Naive thymus-derived CD4-positive, alpha-beta T cell (primary cell): ENCODE measurements at regions not wholly inside any gene's neighbourhood (a gene's known extent, or its start where the extent isn't known, plus 50 kb on each side); places are given as distances from the start of the nearest gene placed in this dataset.
A peak's percentile ranks its signal among the peaks of the same experiment; 100 is the strongest.

Experiments
- ATAC-seq: fragments of 150-1000 bp; cut with Tn5 transposase; 2 replicates; pipeline ENCODE4 v1.10.0; 2021; ENCODE audit warnings: mild to moderate bottlenecking, moderate library complexity
- CTCF ChIA-PET: fragments of 350-600 bp; sonication (Branson Sonifier 250); formaldehyde crosslinking; loops from one replicate; lab custom pipeline; 2021; ENCODE audit warnings: antibody characterized with exemption; lab: Charles Lee
- POLR2A ChIA-PET: fragments of 350-600 bp; sonication (Branson Sonifier 250); formaldehyde crosslinking; loops from one replicate; lab custom pipeline; 2021; ENCODE audit warnings: antibody characterized with exemption, inconsistent platforms; lab: Charles Lee
- DNase-seq, 9 donors: peaks; one replicate each; pipeline versions ENCODE4 v3.0.0 to v3.0.0-alpha.2; 2020 to 2022; ENCODE audit warnings: mixed read lengths in 1 of 9
- H3K27ac ChIP-seq: one replicate; pipeline ENCODE4 v1.7.0; 2013; ENCODE audit warnings: mild to moderate bottlenecking, low read depth, low read length, moderate library complexity
- H3K27me3 ChIP-seq, 2 donors: one replicate each; pipeline ENCODE4 v1.7.0; 2013; ENCODE audit warnings: low read length in 2 of 2, mild to moderate bottlenecking in 2 of 2, moderate library complexity in 2 of 2; ENCODE audit not compliant: control insufficient read depth in 2 of 2, insufficient read depth in 2 of 2
- H3K36me3 ChIP-seq, 3 experiments: 1 replicate in 2 of 3; 2 replicates in 1 of 3; pipeline ENCODE4 v1.7.0; 2013; ENCODE audit warnings: low read length in 3 of 3, mild to moderate bottlenecking in 3 of 3, moderate library complexity in 1 of 3; ENCODE audit not compliant: insufficient read depth in 3 of 3, control insufficient read depth in 2 of 3
- H3K4me1 ChIP-seq, 2 donors: one replicate each; pipeline ENCODE4 v1.7.0; 2013; ENCODE audit warnings: low read length in 2 of 2, mild to moderate bottlenecking in 2 of 2, moderate library complexity in 1 of 2; ENCODE audit not compliant: control insufficient read depth in 2 of 2, insufficient read depth in 2 of 2
- H3K4me3 ChIP-seq: 2 replicates; pipeline ENCODE4 v1.7.0; 2013; ENCODE audit warnings: mild to moderate bottlenecking, low read length
- H3K9me3 ChIP-seq, 3 experiments: 1 replicate in 2 of 3; 2 replicates in 1 of 3; pipeline ENCODE4 v1.7.0; 2013; ENCODE audit warnings: low read length in 3 of 3; ENCODE audit not compliant: control insufficient read depth in 2 of 3
- H3K27ac Mint-ChIP-seq, 9 donors: one replicate each; pipeline ENCODE4 v1.8.0; 2020 to 2022; ENCODE audit warnings: mixed read lengths in 9 of 9, mild to moderate bottlenecking in 8 of 9, moderate library complexity in 5 of 9, inconsistent platforms in 2 of 9
- H3K27me3 Mint-ChIP-seq, 5 donors: one replicate each; pipeline ENCODE4 v1.8.0; 2021 to 2022; ENCODE audit warnings: mixed read lengths in 5 of 5, mild to moderate bottlenecking in 1 of 5
- H3K36me3 Mint-ChIP-seq, 5 donors: one replicate each; pipeline ENCODE4 v1.8.0; 2020 to 2022; ENCODE audit warnings: mixed read lengths in 5 of 5, mild to moderate bottlenecking in 3 of 5, inconsistent platforms in 1 of 5
- H3K4me1 Mint-ChIP-seq, 7 donors: one replicate each; pipeline ENCODE4 v1.8.0; 2020 to 2022; ENCODE audit warnings: mixed read lengths in 7 of 7, mild to moderate bottlenecking in 3 of 7, inconsistent platforms in 1 of 7
- H3K4me3 Mint-ChIP-seq, 10 donors: one replicate each; pipeline ENCODE4 v1.8.0; 2020 to 2022; ENCODE audit warnings: mild to moderate bottlenecking in 10 of 10, mixed read lengths in 10 of 10, moderate library complexity in 6 of 10, inconsistent platforms in 2 of 10
- H3K9me3 Mint-ChIP-seq, 11 donors: one replicate each; pipeline ENCODE4 v1.8.0; 2020 to 2022; ENCODE audit warnings: mixed read lengths in 11 of 11, mild to moderate bottlenecking in 4 of 11, inconsistent platforms in 1 of 11, moderate library complexity in 1 of 11
- intact Hi-C, 2 donors: fragments of 100-400 bp; cut with micrococcal nuclease; formaldehyde crosslinking; loops; one replicate each; pipeline ENCODE4 v1.15.1; 2023

DNA sequence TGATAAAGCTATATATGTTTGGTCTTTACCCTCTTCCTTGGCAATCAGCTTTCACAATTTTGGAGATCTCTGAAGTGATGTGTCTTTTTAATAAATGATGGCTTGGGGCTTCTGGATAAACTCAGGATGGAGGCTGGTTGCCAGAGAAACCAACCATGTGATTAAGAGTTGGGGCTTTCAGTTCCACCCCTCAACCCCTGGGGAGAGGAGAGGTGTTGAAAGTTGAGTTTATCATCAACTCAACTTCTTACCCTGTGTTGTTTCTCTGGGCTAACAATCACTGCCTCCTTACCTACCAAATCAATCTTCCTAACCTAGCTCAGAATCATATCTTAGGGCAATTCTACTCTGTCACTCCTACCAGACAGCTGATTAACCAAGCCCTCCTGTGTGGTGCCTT, 735.8 kb downstream of the ZPLD1 start:
- no peaks in the 10 kb centered on the region for H3K9me3 ChIP-seq
- Mint-ChIP-seq H3K4me3 (no peak overlapping the region), H3K4me1 (no peaks in the 10 kb centered on the region), H3K27me3 (no peaks in the 10 kb centered on the region), H3K27ac (peak overlapping the region in 1 of 9 donors; percentile 30), H3K36me3 (peaks cover 0 to 3% (median 0%) of the 10 kb centered on the region in 5 donors), H3K9me3 (peaks cover 0 to 15% (median 2%) of the 10 kb centered on the region in 11 donors)
- H3K36me3 ChIP-seq = no peaks in the 10 kb centered on the region
- no peak overlapping the region for H3K4me3 ChIP-seq
- H3K27ac ChIP-seq = no peak overlapping the region
- POLR2A ChIA-PET = no interaction called here
- ATAC-seq = no peak
- no peaks in the 10 kb centered on the region for H3K4me1 ChIP-seq
- H3K27me3 ChIP-seq = no peaks in the 10 kb centered on the region
- DNase-seq = no peak
- intact Hi-C loops = no loop called here
- CTCF ChIA-PET = no interaction called here

GRCh38 chr3:103173940-103174339, 739.1 kb downstream of the ZPLD1 start:
- POLR2A ChIA-PET = no interaction called here
- peaks cover 0 to 28% (median 0%) of the 10 kb centered on the region in 11 donors for H3K9me3 Mint-ChIP-seq
- intact Hi-C loops = no loop called here
- no peak for DNase-seq
- H3K36me3 Mint-ChIP-seq = no peaks in the 10 kb centered on the region
- Histone ChIP-seq H3K4me3 (no peak overlapping the region), H3K4me1 (no peaks in the 10 kb centered on the region), H3K27me3 (no peaks in the 10 kb centered on the region), H3K9me3 (no peaks in the 10 kb centered on the region), H3K36me3 (no peaks in the 10 kb centered on the region), H3K27ac (no peak overlapping the region)
- CTCF ChIA-PET = no interaction called here
- no peak for ATAC-seq
- no peaks in the 10 kb centered on the region for H3K4me1 Mint-ChIP-seq
- no peak overlapping the region for H3K27ac Mint-ChIP-seq
- H3K4me3 Mint-ChIP-seq = no peak overlapping the region
- no peaks in the 10 kb centered on the region for H3K27me3 Mint-ChIP-seq

- no peak for ATAC-seq
Measured at GRCh38 chr3:103181160-103181559, 746.3 kb downstream of the ZPLD1 start.

GRCh38 chr3:103184772-103185171, 750.0 kb downstream of the ZPLD1 start:
- H3K27me3 Mint-ChIP-seq = no peaks in the 10 kb centered on the region
- Histone ChIP-seq H3K27ac (no peak overlapping the region), H3K36me3 (no peaks in the 10 kb centered on the region), H3K4me1 (no peaks in the 10 kb centered on the region), H3K9me3 (no peaks in the 10 kb centered on the region), H3K4me3 (no peak overlapping the region), H3K27me3 (no peaks in the 10 kb centered on the region)
- no peak for ATAC-seq
- H3K36me3 Mint-ChIP-seq = no peaks in the 10 kb centered on the region
- intact Hi-C loops = no loop called here
- POLR2A ChIA-PET = no interaction called here
- DNase-seq = no peak
- H3K27ac Mint-ChIP-seq = no peak overlapping the region
- CTCF ChIA-PET = no interaction called here
- H3K4me1 Mint-ChIP-seq = no peaks in the 10 kb centered on the region
- no peak overlapping the region for H3K4me3 Mint-ChIP-seq
- peaks cover 0 to 16% (median 3%) of the 10 kb centered on the region in 11 donors for H3K9me3 Mint-ChIP-seq

More at GRCh38 chr3:103181160-103181559, 746.3 kb downstream of the ZPLD1 start:
- H3K4me1 ChIP-seq = no peaks in the 10 kb centered on the region
- H3K4me3 Mint-ChIP-seq = no peak overlapping the region
- ChIA-PET POLR2A (no interaction called here), CTCF (no interaction called here)
- no peak for DNase-seq
- no peaks in the 10 kb centered on the region for H3K27me3 ChIP-seq
- H3K4me1 Mint-ChIP-seq = no peaks in the 10 kb centered on the region
- no peaks in the 10 kb centered on the region for H3K9me3 ChIP-seq
- H3K27me3 Mint-ChIP-seq = no peaks in the 10 kb centered on the region
- intact Hi-C loops = no loop called here
- peaks cover 0 to 32% (median 3%) of the 10 kb centered on the region in 11 donors for H3K9me3 Mint-ChIP-seq
- H3K4me3 ChIP-seq = no peak overlapping the region
- H3K27ac Mint-ChIP-seq = no peak overlapping the region
- no peaks in the 10 kb centered on the region for H3K36me3 Mint-ChIP-seq
- no peak overlapping the region for H3K27ac ChIP-seq
- no peaks in the 10 kb centered on the region for H3K36me3 ChIP-seq

DNA sequence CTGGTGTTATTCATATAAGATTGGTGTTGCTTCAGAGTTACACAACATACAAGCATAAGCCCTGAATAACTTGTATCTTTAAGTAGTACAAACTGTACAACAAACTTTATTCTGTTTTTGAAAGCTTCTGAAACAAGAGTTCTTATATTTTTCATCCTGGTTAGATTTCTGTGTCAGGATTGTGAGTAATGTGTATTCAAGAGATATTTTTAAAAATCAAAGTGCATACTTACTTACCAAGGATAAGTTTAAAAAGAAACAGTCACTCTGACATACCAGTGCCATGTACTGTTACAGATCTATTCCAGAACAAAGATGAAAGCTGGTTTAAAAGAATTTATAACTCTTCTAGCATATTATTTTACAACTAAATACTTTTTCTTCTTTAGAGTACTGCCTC, 755.1 kb downstream of the ZPLD1 start:
- no peak overlapping the region for H3K27ac ChIP-seq

DNA sequence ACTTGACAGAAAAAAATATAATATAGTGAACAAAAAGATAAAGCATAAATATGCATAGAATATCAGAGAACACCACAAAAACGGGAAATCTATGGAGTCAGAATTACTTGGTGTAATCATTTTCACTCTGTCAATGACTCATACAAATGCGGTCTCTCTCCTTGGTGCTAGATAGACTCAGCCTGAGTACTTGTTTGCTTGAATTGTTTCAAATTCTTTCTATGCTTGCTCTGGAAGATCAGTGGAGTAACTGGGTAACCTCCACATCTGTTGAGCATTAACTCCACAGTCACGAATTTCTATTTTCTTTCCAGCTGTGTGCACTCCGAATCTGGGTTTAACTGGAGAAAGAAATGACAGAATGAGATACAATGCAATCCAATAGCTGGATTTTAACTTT, 760.4 kb downstream of the ZPLD1 start:
- no peaks in the 10 kb centered on the region for H3K27me3 Mint-ChIP-seq
- Histone ChIP-seq H3K27me3 (no peaks in the 10 kb centered on the region), H3K4me3 (no peak overlapping the region), H3K4me1 (no peaks in the 10 kb centered on the region), H3K27ac (no peak overlapping the region), H3K9me3 (no peaks in the 10 kb centered on the region), H3K36me3 (no peaks in the 10 kb centered on the region)
- H3K4me1 Mint-ChIP-seq = no peaks in the 10 kb centered on the region
- peaks cover 0 to 18% (median 3%) of the 10 kb centered on the region in 11 donors for H3K9me3 Mint-ChIP-seq
- no peak overlapping the region for H3K27ac Mint-ChIP-seq
- ChIA-PET POLR2A (no interaction called here), CTCF (no interaction called here)
- intact Hi-C loops = no loop called here
- H3K4me3 Mint-ChIP-seq = no peak overlapping the region
- no peaks in the 10 kb centered on the region for H3K36me3 Mint-ChIP-seq
- ATAC-seq = no peak
- DNase-seq = no peak

More for the DNA sequence above, 755.1 kb downstream of the ZPLD1 start:
- Histone ChIP-seq H3K36me3 (no peaks in the 10 kb centered on the region), H3K27me3 (no peaks in the 10 kb centered on the region), H3K4me1 (no peaks in the 10 kb centered on the region), H3K4me3 (no peak overlapping the region), H3K9me3 (no peaks in the 10 kb centered on the region)
- ChIA-PET POLR2A (no interaction called here), CTCF (no interaction called here)
- Mint-ChIP-seq H3K9me3 (peaks cover 0 to 18% (median 3%) of the 10 kb centered on the region in 11 donors), H3K4me3 (no peak overlapping the region), H3K27ac (no peak overlapping the region), H3K27me3 (no peaks in the 10 kb centered on the region), H3K36me3 (no peaks in the 10 kb centered on the region), H3K4me1 (no peaks in the 10 kb centered on the region)
- intact Hi-C loops = no loop called here
- no peak for DNase-seq
- ATAC-seq = no peak

- CTCF ChIA-PET = no interaction called here
Measured at GRCh38 chr3:103203441-103203840, 768.6 kb downstream of the ZPLD1 start.

More at GRCh38 chr3:103203441-103203840, 768.6 kb downstream of the ZPLD1 start:
- POLR2A ChIA-PET = no interaction called here
- ATAC-seq (no peak), DNase-seq (no peak)
- Mint-ChIP-seq H3K9me3 (peaks cover 0 to 6% (median 2%) of the 10 kb centered on the region in 11 donors), H3K36me3 (no peaks in the 10 kb centered on the region), H3K27me3 (no peaks in the 10 kb centered on the region), H3K4me1 (no peaks in the 10 kb centered on the region), H3K27ac (no peak overlapping the region), H3K4me3 (no peak overlapping the region)
- H3K4me3 ChIP-seq = no peak overlapping the region
- no peak overlapping the region for H3K27ac ChIP-seq
- no peaks in the 10 kb centered on the region for H3K9me3 ChIP-seq
- no peaks in the 10 kb centered on the region for H3K27me3 ChIP-seq
- intact Hi-C loops = no loop called here
- H3K36me3 ChIP-seq = no peaks in the 10 kb centered on the region
- no peaks in the 10 kb centered on the region for H3K4me1 ChIP-seq
